Upper lobe of left lung (tissue), 6 donors: ENCODE measurements at regions not wholly inside any gene's neighbourhood (a gene's known extent, or its start where the extent isn't known, plus 50 kb on each side); places are given as distances from the start of the nearest gene placed in this dataset.

Source experiments
- ATAC-seq, 2 donors: fragments of 200-7000 bp; cut with Tn5 transposase; one replicate each; pipeline ENCODE4 v1.9.1; 2022; ENCODE audit warnings: mild to moderate bottlenecking in 2 of 2, moderate library complexity in 2 of 2; ENCODE audit not compliant: low FRiP score in 2 of 2
- DNase-seq, 2 donors: peaks; one replicate each; pipeline ENCODE4 v3.0.0-alpha.2; 2019 to 2020
- H3K27ac ChIP-seq, 4 donors: fragments of 200-600 bp; sonication (generic); one replicate each; pipeline ENCODE4 v1.5.1; 2016 to 2019
- H3K27me3 ChIP-seq, 4 donors: fragments of 200-600 bp; sonication (generic); one replicate each; pipeline ENCODE4 v1.5.1; 2017 to 2019
- H3K36me3 ChIP-seq, 4 donors: fragments of 200-600 bp; sonication (generic); one replicate each; pipeline ENCODE4 v1.5.1; 2016 to 2019
- H3K4me1 ChIP-seq, 4 donors: fragments of 200-600 bp; sonication (generic); one replicate each; pipeline ENCODE4 v1.5.1; 2018 to 2019
- H3K4me3 ChIP-seq, 4 donors: fragments of 200-600 bp; sonication (generic); one replicate each; pipeline ENCODE4 v1.5.1; 2017 to 2019; ENCODE audit warnings: mild to moderate bottlenecking in 2 of 4, moderate library complexity in 1 of 4
- H3K9me3 ChIP-seq, 4 donors: fragments of 200-600 bp; sonication (generic); one replicate each; pipeline ENCODE4 v1.5.1; 2018 to 2019
- CTCF ChIP-seq, 6 experiments: fragments of 450-650 bp in 4 of 6; fragments of 200-600 bp in 2 of 6; sonication (generic) in 2 of 6; IDR thresholded peaks; one replicate each; pipeline ENCODE4 v1.5.1; 2016 to 2019; ENCODE audit warnings: antibody characterized with exemption in 6 of 6
- EP300 ChIP-seq, 4 donors: sonication (generic); formaldehyde crosslinking; IDR thresholded peaks; one replicate each; pipeline ENCODE4 v1.5.1; 2017; ENCODE audit warnings: antibody characterized with exemption in 4 of 4, control low read depth in 2 of 4
- POLR2A ChIP-seq, 4 donors: fragments of 450-650 bp; IDR thresholded peaks; one replicate each; pipeline ENCODE4 v1.5.1; 2016 to 2017; ENCODE audit warnings: antibody characterized with exemption in 4 of 4, mild to moderate bottlenecking in 2 of 4
- POLR2AphosphoS5 ChIP-seq, 2 donors: sonication (generic); formaldehyde crosslinking; IDR thresholded peaks; one replicate each; pipeline ENCODE4 v1.5.1; 2017; ENCODE audit warnings: antibody characterized with exemption in 2 of 2
- WGBS, 2 donors: methylation state at CpG; one replicate each; pipeline ENCODE4 v1.1.5; 2017 to 2018; 5-methylcytosine and 5-hydroxymethylcytosine counted together
- donor health status: DM: no; HTN: no; CAD: no; lungs with moderate emphysema.
- donor health status: DM: no; HTN: yes; CAD: no; lungs with severe emphysema.

GRCh38 chr11:112543390-112543789 lies 282.7 kb upstream of the PLET1 start:
- Histone ChIP-seq H3K27ac (no peak overlapping the region), H3K4me3 (no peak overlapping the region), H3K9me3 (no peaks in the 10 kb centered on the region), H3K4me1 (peaks cover 0 to 5% (median 2%) of the 10 kb centered on the region in 4 donors), H3K36me3 (no peaks in the 10 kb centered on the region), H3K27me3 (no peaks in the 10 kb centered on the region)
- ATAC-seq (peak in 1 of 2 donors; percentile 34), DNase-seq (no peak)
- WGBS, 2 donors: 62 to 64% methylated on average over 3 of the region's 3 CpGs
- no peak for TF ChIP-seq EP300 (IDR thresholded peaks at IDR 0.05)
- no peak for TF ChIP-seq POLR2AphosphoS5 (IDR thresholded peaks at IDR 0.05)
- TF ChIP-seq POLR2A (IDR thresholded peaks at IDR 0.05): no peak
- no peak for TF ChIP-seq CTCF (IDR thresholded peaks at IDR 0.05)

GRCh38 chr11:112548641-112549040 lies 288.0 kb upstream of the PLET1 start:
- no peaks in the 10 kb centered on the region for H3K27me3 ChIP-seq
- H3K4me1 ChIP-seq: no peaks in the 10 kb centered on the region
- TF ChIP-seq POLR2A (IDR thresholded peaks at IDR 0.05): no peak
- no peak for TF ChIP-seq EP300 (IDR thresholded peaks at IDR 0.05)
- no peak for TF ChIP-seq POLR2AphosphoS5 (IDR thresholded peaks at IDR 0.05)
- no peak for TF ChIP-seq CTCF (IDR thresholded peaks at IDR 0.05)
- H3K27ac ChIP-seq: no peak overlapping the region
- no peak overlapping the region for H3K4me3 ChIP-seq
- ATAC-seq: no peak
- no peaks in the 10 kb centered on the region for H3K36me3 ChIP-seq
- DNase-seq: no peak
- no peaks in the 10 kb centered on the region for H3K9me3 ChIP-seq

GRCh38 chr11:112553205-112553731 lies 292.6 kb upstream of the PLET1 start:
- Histone ChIP-seq H3K27me3 (no peaks in the 10 kb centered on the region), H3K36me3 (no peaks in the 10 kb centered on the region), H3K9me3 (no peaks in the 10 kb centered on the region), H3K4me1 (no peaks in the 10 kb centered on the region), H3K4me3 (no peak overlapping the region), H3K27ac (no peak overlapping the region)
- no peak for TF ChIP-seq POLR2A (IDR thresholded peaks at IDR 0.05)
- no peak for TF ChIP-seq POLR2AphosphoS5 (IDR thresholded peaks at IDR 0.05)
- no peak for TF ChIP-seq CTCF (IDR thresholded peaks at IDR 0.05)
- ATAC-seq: no peak
- DNase-seq: no peak
- 50 to 57% methylated on average over 2 to 4 of the region's 4 CpGs for whole genome bisulfite sequencing, 2 donors

GRCh38 chr11:112554586-112554985 lies 293.9 kb upstream of the PLET1 start:
- H3K4me1 ChIP-seq: no peaks in the 10 kb centered on the region
- 70 to 89% methylated on average over 4 of the region's 4 CpGs for WGBS, 2 donors
- ATAC-seq: no peak
- H3K36me3 ChIP-seq: no peaks in the 10 kb centered on the region
- H3K27me3 ChIP-seq: no peaks in the 10 kb centered on the region
- TF ChIP-seq CTCF (IDR thresholded peaks at IDR 0.05): no peak
- no peak for TF ChIP-seq POLR2AphosphoS5 (IDR thresholded peaks at IDR 0.05)
- TF ChIP-seq EP300 (IDR thresholded peaks at IDR 0.05): no peak
- no peak for TF ChIP-seq POLR2A (IDR thresholded peaks at IDR 0.05)
- no peak overlapping the region for H3K4me3 ChIP-seq
- no peaks in the 10 kb centered on the region for H3K9me3 ChIP-seq
- H3K27ac ChIP-seq: no peak overlapping the region
- no peak for DNase-seq
